Ectodermal cell (in vitro differentiated cells): ENCODE measurements at regions not wholly inside any gene's neighbourhood (a gene's known extent, or its start where the extent isn't known, plus 50 kb on each side); places are given as distances from the start of the nearest gene placed in this dataset.
"Not testable (repeated sequence)": the region's sequence is repeated elsewhere in the genome, so short reads cannot be mapped to it uniquely, and the experiment has no call there.

Source experiments
- H3K27ac ChIP-seq: 2 replicates; pipeline ENCODE4 v1.7.0; 2013; ENCODE audit warnings: mild to moderate bottlenecking, low read depth, low read length; ENCODE audit not compliant: insufficient read depth, poor library complexity, severe bottlenecking
- H3K27me3 ChIP-seq: 2 replicates; pipeline ENCODE4 v1.7.0; 2013; ENCODE audit warnings: mild to moderate bottlenecking, low read length; ENCODE audit not compliant: insufficient read depth, control insufficient read depth, poor library complexity, severe bottlenecking
- H3K36me3 ChIP-seq: one replicate; pipeline ENCODE4 v1.7.0; 2013; ENCODE audit warnings: low read length; ENCODE audit not compliant: control insufficient read depth, insufficient read depth
- H3K4me1 ChIP-seq: one replicate; pipeline ENCODE4 v1.7.0; 2013; ENCODE audit warnings: low read length; ENCODE audit not compliant: control insufficient read depth, insufficient read depth
- H3K4me3 ChIP-seq: 2 replicates; pipeline ENCODE4 v1.7.0; 2013; ENCODE audit warnings: low read depth, low read length, control low read depth; ENCODE audit not compliant: insufficient read depth
- H3K9me3 ChIP-seq: 2 replicates; pipeline ENCODE4 v1.7.0; 2013; ENCODE audit warnings: mild to moderate bottlenecking, low read length, moderate library complexity; ENCODE audit not compliant: control insufficient read depth
- WGBS, 2 experiments: methylation state at CpG; one replicate each; pipeline ENCODE4 v1.1.7; 2013; ENCODE audit warnings: missing lambda C conversion rate in 2 of 2; 5-methylcytosine and 5-hydroxymethylcytosine counted together

- Histone ChIP-seq H3K4me1 (peaks cover 25% of the 10 kb centered on the region), H3K4me3 (no peak overlapping the region), H3K9me3 (no peaks in the 10 kb centered on the region), H3K36me3 (no peaks in the 10 kb centered on the region), H3K27me3 (peaks cover 43% of the 10 kb centered on the region), H3K27ac (no peak overlapping the region)
- 0 to 2% methylated on average over 2 of the region's 2 CpGs for WGBS, 2 experiments
Observed at GRCh38 chr1:201636097-201636496, 97.2 kb downstream of the NAV1 start.

GRCh38 chr1:201636510-201636971 is 97.6 kb downstream of the NAV1 start:
- WGBS, 2 experiments = 31 to 34% methylated on average over 3 of the region's 3 CpGs
- H3K4me1 ChIP-seq = peaks cover 25% of the 10 kb centered on the region
- no peak overlapping the region for H3K27ac ChIP-seq
- H3K9me3 ChIP-seq = no peaks in the 10 kb centered on the region
- H3K36me3 ChIP-seq = no peaks in the 10 kb centered on the region
- peaks cover 43% of the 10 kb centered on the region for H3K27me3 ChIP-seq
- no peak overlapping the region for H3K4me3 ChIP-seq

- H3K4me3 ChIP-seq = no peak overlapping the region
- no peaks in the 10 kb centered on the region for H3K36me3 ChIP-seq
- H3K9me3 ChIP-seq = no peaks in the 10 kb centered on the region
- H3K4me1 ChIP-seq = peaks cover 25% of the 10 kb centered on the region
- WGBS, 2 experiments = 79 to 83% methylated on average over 3 to 4 of the region's 4 CpGs
- peaks cover 40% of the 10 kb centered on the region for H3K27me3 ChIP-seq
- no peak overlapping the region for H3K27ac ChIP-seq
Observed at GRCh38 chr1:201637282-201638079, 98.6 kb downstream of the NAV1 start.

- Histone ChIP-seq H3K4me1 (peaks cover 18% of the 10 kb centered on the region), H3K27ac (no peak overlapping the region), H3K36me3 (no peaks in the 10 kb centered on the region), H3K4me3 (no peak overlapping the region), H3K9me3 (no peaks in the 10 kb centered on the region), H3K27me3 (peaks cover 21% of the 10 kb centered on the region)
- WGBS, 2 experiments = 68 to 87% methylated on average over 6 to 7 of the region's 7 CpGs
Observed at GRCh38 chr1:201639391-201639790, 100.5 kb downstream of the NAV1 start.

- Histone ChIP-seq H3K4me1 (peaks cover 18% of the 10 kb centered on the region), H3K4me3 (no peak overlapping the region), H3K27ac (no peak overlapping the region), H3K9me3 (no peaks in the 10 kb centered on the region), H3K27me3 (peaks cover 18% of the 10 kb centered on the region), H3K36me3 (no peaks in the 10 kb centered on the region)
- WGBS, 2 experiments = 89 to 97% methylated on average over 6 of the region's 6 CpGs
Observed at GRCh38 chr1:201639826-201640225, 100.9 kb downstream of the NAV1 start.

- H3K27ac ChIP-seq = no peak overlapping the region
- 95 to 96% methylated on average over 6 of the region's 6 CpGs for WGBS, 2 experiments
- no peaks in the 10 kb centered on the region for H3K36me3 ChIP-seq
- no peak overlapping the region for H3K4me3 ChIP-seq
- peaks cover 19% of the 10 kb centered on the region for H3K27me3 ChIP-seq
- H3K4me1 ChIP-seq = peaks cover 18% of the 10 kb centered on the region
- no peaks in the 10 kb centered on the region for H3K9me3 ChIP-seq
Observed at GRCh38 chr1:201640624-201641023, 101.7 kb downstream of the NAV1 start.

- peaks cover 8% of the 10 kb centered on the region for H3K4me1 ChIP-seq
- H3K9me3 ChIP-seq = no peaks in the 10 kb centered on the region
- WGBS, 2 experiments = 85 to 92% methylated on average over 4 of the region's 4 CpGs
- H3K4me3 ChIP-seq = no peak overlapping the region
- peaks cover 24% of the 10 kb centered on the region for H3K27me3 ChIP-seq
- H3K36me3 ChIP-seq = no peaks in the 10 kb centered on the region
- H3K27ac ChIP-seq = no peak overlapping the region
Observed at GRCh38 chr1:201641524-201642253, 102.8 kb downstream of the NAV1 start.

GRCh38 chr1:201643835-201644104 is 104.8 kb downstream of the NAV1 start:
- H3K4me3 ChIP-seq = no peak overlapping the region
- H3K27ac ChIP-seq = no peak overlapping the region
- H3K36me3 ChIP-seq = no peaks in the 10 kb centered on the region
- WGBS, 2 experiments = 87 to 93% methylated on average over 4 of the region's 4 CpGs
- peaks cover 31% of the 10 kb centered on the region for H3K27me3 ChIP-seq
- no peaks in the 10 kb centered on the region for H3K9me3 ChIP-seq
- peaks cover 15% of the 10 kb centered on the region for H3K4me1 ChIP-seq

- no peaks in the 10 kb centered on the region for H3K36me3 ChIP-seq
- no peak overlapping the region for H3K27ac ChIP-seq
- H3K4me3 ChIP-seq = no peak overlapping the region
- H3K27me3 ChIP-seq = peaks cover 35% of the 10 kb centered on the region
- H3K4me1 ChIP-seq = peaks cover 18% of the 10 kb centered on the region
- H3K9me3 ChIP-seq = no peaks in the 10 kb centered on the region
- WGBS, 2 experiments = 82 to 88% methylated on average over 2 of the region's 2 CpGs
Observed at GRCh38 chr1:201644197-201644596, 105.3 kb downstream of the NAV1 start.

- H3K4me3 ChIP-seq, H3K9me3 ChIP-seq, H3K36me3 ChIP-seq, H3K27ac ChIP-seq: not testable (repeated sequence)
- Histone ChIP-seq H3K4me1 (peaks cover 13% of the 10 kb centered on the region), H3K27me3 (peaks cover 44% of the 10 kb centered on the region)
- WGBS, 2 experiments = 86 to 99% methylated on average over 2 to 3 of the region's 6 CpGs
Observed at GRCh38 chr1:201645000-201645399, 106.1 kb downstream of the NAV1 start.
